ENCODE measurements at regions not wholly inside any gene's neighbourhood (a gene's known extent, or its start where the extent isn't known, plus 50 kb on each side); places are given as distances from the start of the nearest gene placed in this dataset.
"Not testable (repeated sequence)": the region's sequence is repeated elsewhere in the genome, so short reads cannot be mapped to it uniquely, and the experiment has no call there.

DNA sequence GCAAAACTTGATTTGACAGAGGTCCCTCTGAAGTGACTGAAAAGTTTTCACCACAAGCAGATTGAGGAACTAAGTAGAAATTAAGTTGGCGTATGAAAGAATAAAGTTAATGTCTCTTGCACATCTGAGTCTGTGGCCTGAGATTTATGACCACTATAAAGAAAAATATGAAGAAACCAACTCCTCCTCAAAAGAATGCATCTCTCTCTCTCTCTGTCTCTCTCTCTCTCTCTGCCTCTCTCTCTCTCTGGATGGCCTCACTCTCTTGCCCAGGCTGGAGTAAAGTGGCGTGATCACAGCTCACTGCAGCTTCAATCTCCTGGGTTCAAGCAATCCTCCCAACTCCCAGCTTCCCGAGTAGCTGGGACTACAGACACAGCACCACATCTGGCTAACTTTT, 55.2 kb downstream of the RPL22L1 start:
- no peak for DNase-seq (ENCODE audit: low read depth in 3 of 3)

DNA sequence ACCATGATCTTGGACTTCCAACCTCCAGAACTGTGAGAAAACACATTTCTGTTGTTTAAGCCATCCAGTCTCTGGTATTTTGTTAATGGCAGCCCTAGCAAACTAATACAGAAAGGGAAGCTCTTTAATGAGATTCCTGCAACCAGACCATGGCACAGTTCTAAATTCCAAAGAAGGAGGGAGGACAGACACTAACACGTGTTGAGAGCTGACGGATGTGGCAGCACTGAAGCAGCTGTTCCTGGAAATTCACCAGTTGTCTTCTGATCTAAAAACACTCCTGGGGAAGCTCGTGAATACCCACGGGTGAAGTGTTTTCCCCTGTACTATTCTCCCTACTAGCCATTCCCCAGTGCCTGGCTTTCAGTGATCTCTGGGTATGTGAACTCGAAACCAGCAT, 56.7 kb downstream of the RPL22L1 start:
- no peak for DNase-seq (ENCODE audit: low read depth in 3 of 3)

DNA sequence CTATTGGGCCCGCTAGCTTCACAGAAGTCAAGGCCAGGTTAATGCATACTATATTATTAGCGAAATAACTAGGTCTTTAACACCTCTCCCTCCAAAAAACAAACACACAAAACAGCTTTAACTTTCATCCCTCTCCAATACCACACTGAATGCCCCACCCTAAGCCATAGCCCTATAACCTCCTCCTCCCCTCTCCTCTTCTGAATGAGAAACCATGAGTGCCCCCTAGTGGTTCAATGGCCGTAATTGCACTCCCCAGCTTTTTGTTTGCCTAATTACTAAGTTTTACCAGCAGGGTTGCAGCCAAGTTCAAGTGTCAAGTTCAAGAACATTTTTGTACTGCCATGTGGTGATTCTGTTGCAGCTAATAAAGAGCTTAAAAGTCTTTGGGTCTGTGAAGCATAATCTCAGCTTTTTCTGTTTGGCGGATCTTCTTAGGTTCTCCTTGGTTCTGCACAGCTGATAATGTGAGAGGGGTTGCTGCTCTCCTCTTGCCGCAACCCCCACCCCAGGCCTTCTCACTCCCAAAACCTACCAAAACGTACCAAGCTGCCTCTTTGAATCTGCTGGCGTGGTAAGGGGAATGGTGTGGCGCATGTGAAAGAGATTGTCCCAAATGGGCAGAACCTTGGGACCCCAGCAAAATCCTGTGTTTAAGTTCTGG, 57.9 kb downstream of the RPL22L1 start:
- peak; percentile 31 to 50 (median 37) for DNase-seq (ENCODE audit: low read depth in 3 of 3)

DNA sequence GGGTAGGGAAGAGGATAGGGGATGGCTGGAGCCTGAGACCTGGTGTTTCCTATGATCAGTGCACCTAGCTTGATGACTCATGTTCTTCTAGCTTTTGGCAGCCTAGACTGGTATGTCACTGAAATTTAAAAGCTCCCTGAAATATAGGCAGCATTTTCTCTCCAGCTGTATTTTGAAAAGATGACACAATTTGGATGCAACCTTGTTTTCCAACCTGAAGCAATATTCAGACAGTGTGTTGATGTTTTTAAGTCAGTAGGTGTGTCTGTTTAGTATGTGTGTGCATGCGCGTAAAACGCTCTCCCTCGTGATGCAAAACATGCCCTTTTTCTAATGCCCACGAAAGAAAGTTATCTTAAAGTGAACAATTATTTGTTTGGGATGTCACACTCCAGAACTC, 58.5 kb downstream of the RPL22L1 start:
- DNase-seq (ENCODE audit: low read depth in 3 of 3), result no peak

DNA sequence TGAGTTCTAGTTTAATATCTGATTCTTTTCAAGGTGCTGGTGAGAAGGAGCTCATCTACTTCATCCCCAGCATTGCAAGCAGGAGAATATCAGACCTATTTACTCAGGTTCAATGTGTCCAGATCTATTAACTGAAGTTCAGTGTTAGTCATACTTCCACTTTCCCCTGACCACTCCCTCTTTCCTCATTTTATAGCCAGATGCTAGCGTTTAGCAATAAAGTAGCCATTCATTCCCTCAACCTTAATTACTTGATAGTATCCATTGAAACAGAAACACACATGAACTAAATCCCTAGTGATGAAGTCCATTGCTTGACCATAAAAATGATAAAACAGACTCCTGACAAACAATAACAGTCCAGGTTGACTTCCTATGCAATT, 60.0 kb downstream of the RPL22L1 start:
- DNase-seq (ENCODE audit: low read depth in 3 of 3), result no peak

DNA sequence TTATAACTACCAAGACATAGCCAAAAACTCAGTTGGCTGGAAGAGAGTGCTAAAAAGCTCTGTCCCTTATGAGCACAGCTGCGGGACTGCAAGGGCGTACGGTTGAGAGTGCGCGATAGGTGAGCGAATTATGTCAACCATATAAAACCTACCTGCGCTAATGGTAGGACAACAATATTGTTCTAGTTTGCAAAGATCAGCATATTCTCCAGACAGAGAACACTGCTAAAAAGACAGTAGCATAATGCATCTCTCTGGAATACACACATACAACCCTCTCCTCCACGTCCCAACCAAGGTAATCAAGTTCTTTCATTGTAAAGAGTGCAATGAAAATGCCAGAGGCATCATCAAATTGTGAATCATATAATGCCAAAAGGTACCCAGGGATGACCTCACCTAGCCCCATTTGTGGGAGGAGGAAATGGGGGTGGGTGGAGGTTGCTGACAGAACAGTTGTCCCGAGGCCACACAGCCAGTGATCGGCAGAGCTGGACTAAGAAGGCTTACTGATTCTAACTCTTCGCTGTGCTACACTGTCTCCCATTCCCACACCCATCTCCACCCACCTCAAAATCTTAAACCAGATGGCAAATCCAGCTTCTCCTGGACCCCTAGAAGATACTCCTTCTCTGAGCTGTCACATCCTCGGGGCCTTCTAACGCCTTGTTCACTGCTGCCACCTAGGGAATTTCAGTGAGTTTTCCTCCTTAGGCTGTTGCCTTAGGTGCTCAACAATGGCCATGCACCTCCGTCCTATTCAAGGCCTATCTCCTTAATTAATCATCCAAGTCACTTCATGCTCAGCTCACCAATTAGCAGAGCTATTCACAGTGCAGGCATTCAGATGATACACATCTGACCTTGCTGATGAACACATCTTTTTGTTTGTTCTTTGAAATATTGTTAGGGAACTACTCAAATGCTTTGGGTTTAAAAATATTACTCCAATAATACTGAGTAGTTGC, 60.7 kb downstream of the RPL22L1 start:
- no peak for DNase-seq (ENCODE audit: low read depth in 3 of 3)

DNA sequence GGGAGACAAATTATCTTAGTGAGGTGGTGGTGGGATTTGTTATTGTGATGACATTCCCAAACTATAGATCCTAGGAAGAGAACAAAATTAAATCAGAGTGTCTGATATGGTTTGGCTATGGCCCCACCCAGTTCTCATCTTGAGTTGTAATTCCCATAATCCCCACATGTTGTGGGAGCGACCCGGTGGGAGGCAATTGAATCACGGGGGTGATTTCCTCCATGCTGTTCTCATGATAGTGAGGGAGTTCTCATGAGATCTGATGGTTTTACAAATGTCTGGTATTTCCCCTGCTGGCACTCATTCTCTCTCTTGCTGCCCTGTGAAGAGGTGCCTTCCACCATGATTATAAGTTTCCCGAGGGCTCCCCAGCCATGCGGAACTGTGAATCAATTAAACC, 62.0 kb downstream of the RPL22L1 start:
- DNase-seq (ENCODE audit: low read depth in 3 of 3), result no peak

DNA sequence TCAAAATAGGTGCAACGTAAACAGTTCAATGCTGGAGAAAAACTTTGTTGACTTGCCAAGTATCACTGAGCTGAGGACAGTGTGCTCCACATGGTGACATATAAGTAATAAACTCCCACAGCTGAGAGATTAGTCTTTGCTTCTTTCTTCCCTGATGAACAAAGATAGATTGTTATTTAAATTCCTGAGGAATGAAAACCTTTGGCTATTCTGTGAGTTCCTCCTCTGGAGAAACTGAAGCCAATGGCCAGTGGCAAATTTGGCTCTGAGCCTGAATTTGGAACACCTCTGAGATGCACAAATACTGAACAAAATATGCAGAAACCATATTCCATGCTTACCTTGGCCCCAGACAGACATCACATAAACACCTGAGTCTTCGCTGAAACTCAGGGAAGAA, 63.3 kb downstream of the RPL22L1 start:
- DNase-seq (ENCODE audit: low read depth in 3 of 3), result no peak

DNA sequence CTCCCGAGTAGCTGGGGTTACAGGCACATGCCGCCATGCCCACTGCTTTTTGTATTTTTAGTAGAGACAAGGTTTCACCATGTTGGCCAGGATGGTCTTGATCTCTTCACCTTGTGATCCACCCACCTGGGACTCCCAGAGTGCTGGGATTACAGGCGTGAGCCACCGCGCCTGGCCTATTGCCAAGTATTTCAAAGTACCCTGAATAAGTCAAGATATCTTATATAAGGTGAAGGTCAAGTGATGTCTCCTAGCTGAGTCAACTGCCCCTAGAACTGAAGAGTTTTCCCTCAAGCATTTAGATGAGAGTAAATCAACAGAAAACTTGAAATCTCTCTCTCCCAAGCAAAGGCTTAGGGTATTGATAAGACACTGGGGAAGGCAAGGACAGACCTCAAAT, 63.9 kb downstream of the RPL22L1 start:
- no peak for DNase-seq (ENCODE audit: low read depth in 3 of 3)

DNA sequence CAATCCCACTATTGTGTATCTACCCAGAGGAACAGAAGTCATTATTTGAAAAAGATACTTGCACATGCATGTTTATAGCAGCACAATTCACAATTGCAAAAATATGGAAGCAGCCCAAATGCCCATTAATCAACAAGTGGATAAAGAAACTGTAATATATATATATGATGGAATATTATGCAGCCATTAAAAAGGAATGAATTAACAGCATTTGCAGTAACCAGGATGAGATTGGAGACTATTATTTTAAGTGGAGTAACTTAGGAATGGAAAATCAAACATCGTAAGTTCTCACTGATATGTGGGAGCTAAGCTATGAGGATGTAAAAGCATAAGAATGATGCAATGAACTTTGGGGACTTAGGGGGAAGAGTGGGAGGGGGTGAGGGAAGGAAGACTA, 64.7 kb downstream of the RPL22L1 start:
- DNase-seq (ENCODE audit: low read depth in 3 of 3), result not testable (repeated sequence)

DNA sequence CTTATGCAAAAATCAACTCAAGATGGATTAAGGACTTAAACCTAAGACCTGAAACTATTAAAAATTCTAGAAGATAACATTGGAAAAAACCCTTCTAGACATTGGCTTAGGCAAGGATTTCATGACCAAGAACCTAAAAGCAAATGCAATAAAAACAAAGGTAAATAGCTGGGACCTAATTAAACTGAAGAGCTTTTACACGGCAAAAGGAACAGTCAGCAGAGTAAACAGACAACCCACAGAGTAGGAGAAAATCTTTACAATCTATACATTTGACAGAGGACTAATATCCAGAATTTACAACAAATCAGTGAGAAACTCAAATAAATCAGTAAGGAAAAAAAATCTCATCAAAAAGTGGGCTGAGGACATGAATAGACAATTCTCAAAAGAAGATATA, 65.4 kb downstream of the RPL22L1 start:
- not testable (repeated sequence) for DNase-seq (ENCODE audit: low read depth in 3 of 3)

DNA sequence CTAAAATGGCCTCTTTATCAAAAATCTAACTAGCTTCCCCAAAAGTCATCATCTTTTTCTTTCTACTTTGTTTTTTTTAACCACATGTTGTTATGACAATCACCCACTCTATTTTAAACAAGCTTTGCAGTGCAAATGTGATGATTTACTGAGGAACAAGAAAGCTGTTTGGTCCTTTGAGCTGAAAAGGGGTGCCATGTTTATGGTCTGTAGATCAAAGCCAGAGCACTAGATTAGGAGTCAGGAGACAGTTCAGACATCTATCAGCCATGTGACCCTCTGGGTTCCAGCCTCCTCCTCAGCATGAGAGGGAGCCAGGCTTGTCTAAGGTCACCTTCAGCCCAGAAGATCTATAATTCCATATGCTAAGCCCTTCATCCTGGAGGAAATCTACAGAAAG, 65.9 kb downstream of the RPL22L1 start:
- no peak for DNase-seq (ENCODE audit: low read depth in 3 of 3)

DNA sequence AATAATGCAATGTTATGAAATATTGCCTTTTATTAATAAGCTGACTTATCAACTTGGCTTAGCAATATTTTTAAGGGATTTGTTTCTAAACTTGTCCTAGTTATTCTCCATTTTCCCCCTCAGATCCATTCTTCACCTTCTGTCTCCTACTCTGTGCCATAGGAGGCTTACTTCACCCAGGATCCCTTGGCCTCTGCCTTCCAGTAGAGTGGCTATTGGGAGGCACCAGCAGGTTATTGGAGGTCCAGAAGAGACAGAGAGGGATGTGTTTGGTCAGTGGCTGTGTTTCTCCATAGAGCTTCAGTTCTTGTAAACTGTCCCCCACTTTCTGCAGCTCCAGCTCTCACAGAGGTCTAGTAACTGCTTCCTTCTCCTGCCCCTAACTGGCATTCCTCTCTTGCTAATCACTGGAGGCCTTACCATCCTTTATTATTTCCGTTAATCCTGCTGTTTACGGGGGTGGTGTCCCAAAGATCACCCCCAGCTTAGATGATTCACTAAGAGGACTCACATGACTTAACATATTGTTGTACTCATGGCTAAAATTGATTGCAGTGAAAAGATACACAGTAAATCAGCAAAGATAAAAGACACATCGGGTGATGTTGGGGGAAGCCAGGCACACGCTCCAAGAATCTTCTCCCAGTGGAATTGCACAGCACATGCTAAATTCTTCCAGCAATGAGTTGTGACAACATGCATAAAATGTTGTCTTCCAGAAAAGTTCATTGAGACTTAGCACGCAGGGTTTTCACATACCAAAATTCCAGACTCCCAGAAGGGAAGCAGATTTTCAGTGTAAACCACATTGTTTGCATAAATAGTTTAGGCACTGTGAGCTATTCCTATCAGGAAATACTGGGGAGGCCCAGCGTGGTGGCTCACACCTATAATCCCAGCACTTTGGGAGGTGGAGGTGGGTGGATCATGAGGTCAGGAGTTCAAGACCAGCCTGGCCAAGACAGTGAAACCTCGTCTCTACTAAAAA, 67.5 kb downstream of the RPL22L1 start:
- DNase-seq (ENCODE audit: low read depth in 3 of 3), result no peak

DNA sequence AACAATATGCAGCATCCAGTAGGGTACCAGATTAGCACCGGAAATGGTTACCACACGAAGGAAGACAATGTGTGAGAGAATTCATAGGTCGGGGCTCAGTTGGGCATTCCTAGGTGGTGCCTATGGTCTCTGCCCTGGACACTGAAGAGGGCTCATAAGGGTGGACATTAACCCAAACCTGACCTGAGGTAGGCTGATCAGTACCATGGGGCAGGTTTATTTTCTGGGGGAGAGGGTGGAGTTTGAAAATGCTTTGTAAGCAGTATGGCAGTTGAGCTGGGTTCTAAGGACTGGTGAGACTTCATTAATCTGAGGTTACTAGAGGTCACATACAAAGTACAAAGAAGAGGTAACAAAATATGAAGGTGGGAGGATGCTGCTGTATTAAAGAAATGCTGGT, 68.4 kb downstream of the RPL22L1 start:
- DNase-seq (ENCODE audit: low read depth in 3 of 3), result no peak

DNA sequence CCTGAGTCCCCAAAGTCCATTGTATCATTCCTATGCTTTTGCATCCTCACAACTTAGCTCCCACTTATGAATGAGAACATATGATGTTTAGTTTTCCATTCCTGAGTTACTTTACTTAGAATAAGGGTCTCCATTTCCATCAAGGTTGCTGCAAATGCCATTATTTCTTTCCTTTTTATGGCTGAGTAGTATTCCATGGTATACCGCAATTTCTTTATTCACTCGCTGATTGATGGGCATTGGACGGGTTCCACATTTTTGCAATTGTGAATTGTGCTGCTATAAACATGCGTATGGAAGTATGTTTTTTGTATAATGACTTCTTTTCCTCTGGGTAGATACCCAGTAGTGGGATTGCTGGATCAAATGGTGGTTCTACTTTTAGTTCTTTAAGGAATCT, 69.7 kb downstream of the RPL22L1 start:
- DNase-seq (ENCODE audit: low read depth in 3 of 3), result not testable (repeated sequence)

DNA sequence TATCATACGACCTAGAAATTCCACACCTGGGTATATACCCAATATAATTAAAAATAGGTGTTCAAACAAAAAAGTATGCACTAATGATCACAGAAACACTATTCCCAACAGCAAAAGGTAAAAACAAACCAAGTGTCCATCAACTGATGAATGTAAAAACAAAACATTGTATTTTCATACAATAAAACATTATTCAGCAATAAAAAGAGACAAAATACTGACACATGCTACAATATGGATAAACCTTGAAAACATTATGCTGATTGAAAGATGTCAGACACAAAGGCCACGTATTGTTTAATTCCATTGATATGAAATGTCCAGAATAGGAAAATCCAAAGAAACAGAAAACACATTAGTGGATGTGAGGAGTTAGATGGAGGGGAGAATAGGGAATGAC, 71.0 kb downstream of the RPL22L1 start:
- DNase-seq (ENCODE audit: low read depth in 3 of 3), result no peak

DNA sequence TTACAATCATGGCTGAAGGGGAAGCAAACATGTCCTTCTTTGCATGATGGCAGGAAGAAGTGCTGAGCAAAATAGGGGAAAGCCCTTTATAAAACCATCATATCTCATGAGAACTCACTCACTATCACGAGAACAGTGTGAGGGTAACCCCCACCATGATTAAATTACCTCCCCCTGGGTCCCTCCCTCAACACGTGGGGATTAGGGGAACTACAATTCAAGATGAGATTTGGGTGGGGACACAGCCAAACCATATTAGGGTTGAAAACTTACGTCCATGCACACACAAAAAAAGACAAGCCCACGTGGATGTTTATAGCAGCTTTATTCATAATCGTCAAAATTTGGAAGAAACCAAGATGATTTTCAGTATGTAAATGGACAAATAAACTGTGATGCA, 72.3 kb downstream of the RPL22L1 start:
- no peak for DNase-seq (ENCODE audit: low read depth in 3 of 3)

DNA sequence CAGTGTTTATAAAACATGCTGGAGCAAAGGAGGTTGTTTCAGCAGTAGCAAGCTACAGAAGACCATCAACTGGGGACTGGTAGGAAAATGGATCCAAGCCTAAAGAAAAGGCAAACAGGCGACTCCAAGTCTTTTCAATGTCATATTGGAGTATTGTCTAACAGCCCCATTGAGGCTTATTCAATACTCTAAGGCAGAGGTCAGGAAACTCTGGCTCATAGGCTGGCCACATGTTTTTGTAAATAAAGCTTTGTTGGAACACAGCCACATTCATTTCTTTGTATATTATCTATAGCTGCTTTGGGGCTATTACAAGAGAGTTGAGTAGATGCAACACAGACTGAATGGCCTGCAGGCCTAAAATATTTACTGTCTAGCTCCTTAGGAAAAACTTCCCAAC, 77.5 kb downstream of the RPL22L1 start:
- no peak for DNase-seq (ENCODE audit: low read depth in 3 of 3)

DNA sequence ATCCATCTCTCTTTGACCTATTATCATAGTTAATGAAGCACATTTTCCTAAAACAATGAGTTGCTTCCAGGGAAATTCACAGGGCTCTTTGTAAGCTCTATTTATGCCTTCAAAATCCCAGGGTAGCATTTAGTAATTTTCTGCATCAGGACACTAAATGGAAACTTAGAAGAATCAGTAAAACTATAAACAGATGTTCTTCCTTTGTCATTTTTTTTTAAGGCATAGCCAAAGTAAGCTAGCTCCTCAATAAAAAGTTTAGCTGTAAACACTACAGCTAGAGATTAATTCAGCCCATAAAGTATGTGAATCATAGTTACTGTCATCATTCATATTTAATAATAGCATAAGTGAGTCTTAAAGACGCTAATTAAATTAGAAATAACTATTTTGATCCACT, 79.3 kb downstream of the RPL22L1 start:
- DNase-seq (ENCODE audit: low read depth in 3 of 3), result no peak

DNA sequence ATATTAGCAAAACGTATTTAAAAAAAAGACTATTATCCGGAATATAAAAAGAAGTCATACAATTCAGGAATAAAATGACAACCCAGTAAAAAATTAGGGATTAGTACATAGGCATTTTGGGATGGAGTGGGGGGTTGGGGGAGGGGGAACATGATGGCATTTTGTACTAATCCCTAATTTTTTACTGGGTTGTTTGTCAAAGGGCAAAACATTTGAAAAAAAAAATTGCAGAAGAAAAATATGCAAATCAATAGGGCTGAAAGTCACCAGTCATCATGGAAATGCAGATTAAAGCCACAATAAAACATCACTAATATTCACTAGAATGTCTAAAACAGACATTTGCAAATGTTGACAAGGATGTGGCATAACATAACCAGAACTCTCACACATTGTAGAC, 82.5 kb downstream of the RPL22L1 start:
- DNase-seq (ENCODE audit: low read depth in 3 of 3), result no peak

DNA sequence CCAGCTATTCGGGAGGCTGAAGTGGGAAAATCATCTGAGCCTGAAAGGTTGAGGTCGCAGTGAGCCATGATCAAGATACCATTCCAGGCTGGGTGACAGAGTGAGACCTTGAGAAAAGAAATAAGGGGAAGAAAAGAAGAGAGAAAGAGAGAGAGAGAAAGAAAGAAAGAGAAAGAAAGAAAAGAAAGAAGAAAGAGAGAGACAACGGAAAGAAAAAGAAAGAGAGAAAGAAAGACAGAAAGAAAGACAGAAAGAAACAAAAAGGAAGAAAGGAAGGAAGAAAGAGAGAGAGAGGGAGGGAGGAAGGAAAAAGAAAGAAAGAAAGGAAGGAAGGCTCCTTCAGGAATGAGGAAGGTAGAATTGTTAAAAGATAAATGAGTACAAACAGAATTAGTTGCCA, 84.5 kb downstream of the RPL22L1 start:
- DNase-seq (ENCODE audit: low read depth in 3 of 3), result no peak

DNA sequence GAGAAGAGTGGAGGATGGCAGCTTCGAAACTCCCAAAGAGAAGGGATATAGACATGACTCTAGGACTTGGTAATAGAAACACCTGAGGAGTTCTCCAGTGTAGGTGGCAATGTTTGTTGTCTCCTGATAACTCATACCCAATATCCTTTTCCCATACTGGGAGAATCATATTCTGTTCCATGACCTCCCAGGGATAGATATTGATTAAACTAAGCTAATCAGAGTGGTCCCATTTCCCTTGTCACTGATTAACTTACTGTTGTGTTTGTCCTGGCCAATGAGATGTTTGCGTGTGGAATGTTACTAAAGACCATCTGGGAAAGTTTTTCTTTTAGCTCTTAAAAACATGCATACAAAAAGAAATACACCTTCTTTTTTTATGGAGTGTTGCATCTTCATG, 85.6 kb downstream of the RPL22L1 start:
- no peak for DNase-seq (ENCODE audit: low read depth in 3 of 3)

All from stimulated activated CD4-positive, alpha-beta T cell treated with anti-CD3 and anti-CD28 coated beads, TNF-alpha, amount 100 ng/mL, for 48 hours (primary cell).